ENCODE measurements at regions not wholly inside any gene's neighbourhood (a gene's known extent, or its start where the extent isn't known, plus 50 kb on each side); places are given as distances from the start of the nearest gene placed in this dataset.

GRCh38 chr21:28827422-28827821 lies 165.3 kb downstream of the LTN1 start:
- no peak for DNase-seq (ENCODE audit: low read depth)

GRCh38 chr21:28826569-28826968 lies 166.1 kb downstream of the LTN1 start:
- no peak for DNase-seq (ENCODE audit: low read depth)

GRCh38 chr21:28826021-28826420 lies 166.7 kb downstream of the LTN1 start:
- DNase-seq (ENCODE audit: low read depth) = no peak

- no peak for DNase-seq (ENCODE audit: low read depth)
These were observed 169.2 kb downstream of the LTN1 start for GRCh38 chr21:28823429-28823828.

GRCh38 chr21:28822486-28823335 lies 170.0 kb downstream of the LTN1 start:
- DNase-seq (ENCODE audit: low read depth) = no peak

GRCh38 chr21:28822123-28822399 lies 170.6 kb downstream of the LTN1 start:
- DNase-seq (ENCODE audit: low read depth) = no peak

GRCh38 chr21:28821276-28822122 lies 171.2 kb downstream of the LTN1 start:
- DNase-seq (ENCODE audit: low read depth) = no peak

- no peak for DNase-seq (ENCODE audit: low read depth)
These were observed 173.9 kb downstream of the LTN1 start for GRCh38 chr21:28818663-28819278.

GRCh38 chr21:28817871-28818270 lies 174.8 kb downstream of the LTN1 start:
- no peak for DNase-seq (ENCODE audit: low read depth)

- no peak for DNase-seq (ENCODE audit: low read depth)
These were observed 180.8 kb downstream of the LTN1 start for GRCh38 chr21:28811860-28812259.

GRCh38 chr21:28810826-28811524 lies 181.7 kb downstream of the LTN1 start:
- DNase-seq (ENCODE audit: low read depth) = no peak

- no peak for DNase-seq (ENCODE audit: low read depth)
These were observed 186.8 kb downstream of the LTN1 start for GRCh38 chr21:28805885-28806284.

- no peak for DNase-seq (ENCODE audit: low read depth)
These were observed 188.5 kb downstream of the LTN1 start for GRCh38 chr21:28804089-28804670.

- DNase-seq (ENCODE audit: low read depth) = no peak
These were observed 190.8 kb downstream of the LTN1 start for GRCh38 chr21:28801906-28802305.

- DNase-seq (ENCODE audit: low read depth) = no peak
These were observed 192.8 kb downstream of the LTN1 start for GRCh38 chr21:28799926-28800325.

GRCh38 chr21:28798798-28799197 lies 193.9 kb downstream of the LTN1 start:
- no peak for DNase-seq (ENCODE audit: low read depth)

GRCh38 chr21:28795251-28795650 lies 197.4 kb downstream of the LTN1 start:
- no peak for DNase-seq (ENCODE audit: low read depth)

- no peak for DNase-seq (ENCODE audit: low read depth)
These were observed 198.3 kb downstream of the LTN1 start for GRCh38 chr21:28794371-28794851.

- no peak for DNase-seq (ENCODE audit: low read depth)
These were observed 199.6 kb downstream of the LTN1 start for GRCh38 chr21:28793043-28793442.

- no peak for DNase-seq (ENCODE audit: low read depth)
These were observed 200.9 kb downstream of the LTN1 start for GRCh38 chr21:28791595-28792282.

- DNase-seq (ENCODE audit: low read depth) = no peak
These were observed 202.3 kb downstream of the LTN1 start for GRCh38 chr21:28790335-28790734.

Measured in forelimb muscle (tissue), 1 donor.